GM18519 (cell line): ENCODE measurements at regions not wholly inside any gene's neighbourhood (a gene's known extent, or its start where the extent isn't known, plus 50 kb on each side); places are given as distances from the start of the nearest gene placed in this dataset.
"Not testable (repeated sequence)": the region's sequence is repeated elsewhere in the genome, so short reads cannot be mapped to it uniquely, and the experiment has no call there.

Source experiments
- ATAC-seq: cut with Tn5 transposase; IDR thresholded peaks from one replicate; pipeline ENCODE4 v1.9.1; 2021; ENCODE audit warnings: mild to moderate bottlenecking, moderate library complexity; ENCODE audit not compliant: unreplicated experiment, low FRiP score

DNA sequence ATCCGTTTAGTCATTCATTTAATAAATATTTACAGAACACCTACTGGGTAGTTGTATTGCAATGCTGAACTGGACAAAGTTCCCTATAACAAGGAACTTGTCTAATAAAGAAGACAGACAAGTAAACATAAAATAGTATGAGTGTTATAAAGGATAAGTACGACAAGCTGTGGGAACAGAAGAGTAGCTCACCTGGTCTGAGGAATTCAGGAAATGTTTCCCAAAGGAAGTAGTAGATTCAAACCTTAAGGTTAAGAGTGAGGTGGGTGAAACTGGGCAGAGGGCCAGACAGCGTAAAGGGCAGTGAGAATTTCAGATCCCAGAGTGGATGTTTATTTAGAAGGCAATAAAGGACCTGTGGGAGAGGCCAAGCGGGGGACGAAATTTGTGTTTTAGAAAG is 72.3 kb upstream of the CD2AP start:
- ATAC-seq = no peak

DNA sequence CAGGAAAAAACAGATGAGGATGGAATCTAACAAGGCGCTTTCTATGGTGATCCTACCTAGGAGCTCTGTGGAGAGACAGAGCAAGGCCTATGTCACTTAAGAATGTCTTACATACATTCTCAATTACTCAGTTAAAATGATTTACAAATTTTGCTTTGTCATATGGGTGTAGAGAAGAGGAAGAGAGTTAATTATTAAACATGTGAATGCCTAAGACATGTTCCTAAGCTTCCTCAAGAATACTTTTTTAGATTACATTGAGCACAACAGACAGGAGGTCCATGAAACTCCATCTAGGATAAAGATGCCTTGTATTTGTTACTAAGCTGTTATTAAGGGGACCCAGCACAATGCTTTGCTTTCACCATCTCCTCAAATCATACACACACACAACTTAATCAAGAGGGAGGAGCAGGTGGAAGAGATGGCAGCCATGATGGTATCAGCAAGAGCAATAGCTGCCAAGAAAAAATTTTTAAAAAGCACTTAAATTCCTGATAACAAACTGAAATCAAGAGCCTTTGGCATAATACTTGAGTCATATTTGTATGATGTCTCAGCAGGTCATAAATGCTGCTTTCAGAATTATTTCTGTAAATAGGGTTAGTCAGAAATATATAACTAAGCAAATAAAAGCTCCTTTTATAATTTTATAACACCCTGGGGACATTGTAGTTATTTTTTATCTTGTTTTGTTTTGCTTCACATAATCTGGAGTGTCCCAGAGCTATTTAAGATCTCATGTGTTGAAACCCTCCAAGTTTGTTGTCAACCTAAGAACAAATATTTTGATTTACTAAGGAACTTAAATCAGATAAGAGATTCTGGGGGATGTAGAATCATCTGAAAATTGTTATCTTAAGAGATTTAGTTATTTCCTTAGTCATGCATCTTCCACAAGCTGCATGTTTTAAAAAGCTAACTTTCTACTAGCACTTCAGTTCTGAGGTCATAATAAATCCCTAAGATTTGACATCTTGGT is 70.0 kb upstream of the CD2AP start:
- no peak for ATAC-seq

DNA sequence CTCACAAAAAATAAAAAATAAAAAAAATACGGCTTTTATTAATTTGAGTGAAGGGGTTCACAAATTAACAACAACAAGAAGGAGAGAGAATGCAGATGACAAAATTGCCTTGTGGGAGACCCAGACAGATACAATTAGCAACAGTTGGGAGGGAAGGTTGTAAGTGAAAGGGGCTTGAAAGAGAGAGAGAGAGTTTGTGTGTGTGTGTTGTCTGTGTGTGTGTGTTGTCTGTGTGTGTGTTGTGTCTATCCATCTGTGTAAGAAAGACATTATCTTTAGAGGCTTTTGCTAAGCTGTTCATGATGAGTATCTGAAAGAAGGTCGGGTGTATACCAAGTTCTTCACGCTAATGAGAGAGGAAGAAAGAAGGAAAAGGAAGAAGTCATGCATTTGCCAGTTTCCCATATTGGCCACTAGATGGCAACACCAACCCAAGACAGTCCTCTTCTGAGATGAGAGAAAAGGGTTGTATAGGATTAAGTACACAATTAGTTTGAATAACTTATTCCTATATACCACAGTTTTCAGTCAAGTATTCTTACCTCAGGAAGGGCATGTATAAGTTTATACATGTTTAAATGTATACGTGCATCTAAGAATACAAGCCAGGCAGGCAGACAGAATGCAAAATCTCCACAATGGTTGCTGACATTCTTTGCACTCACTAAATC is 63.7 kb upstream of the CD2AP start:
- peak; percentile 68 for ATAC-seq

DNA sequence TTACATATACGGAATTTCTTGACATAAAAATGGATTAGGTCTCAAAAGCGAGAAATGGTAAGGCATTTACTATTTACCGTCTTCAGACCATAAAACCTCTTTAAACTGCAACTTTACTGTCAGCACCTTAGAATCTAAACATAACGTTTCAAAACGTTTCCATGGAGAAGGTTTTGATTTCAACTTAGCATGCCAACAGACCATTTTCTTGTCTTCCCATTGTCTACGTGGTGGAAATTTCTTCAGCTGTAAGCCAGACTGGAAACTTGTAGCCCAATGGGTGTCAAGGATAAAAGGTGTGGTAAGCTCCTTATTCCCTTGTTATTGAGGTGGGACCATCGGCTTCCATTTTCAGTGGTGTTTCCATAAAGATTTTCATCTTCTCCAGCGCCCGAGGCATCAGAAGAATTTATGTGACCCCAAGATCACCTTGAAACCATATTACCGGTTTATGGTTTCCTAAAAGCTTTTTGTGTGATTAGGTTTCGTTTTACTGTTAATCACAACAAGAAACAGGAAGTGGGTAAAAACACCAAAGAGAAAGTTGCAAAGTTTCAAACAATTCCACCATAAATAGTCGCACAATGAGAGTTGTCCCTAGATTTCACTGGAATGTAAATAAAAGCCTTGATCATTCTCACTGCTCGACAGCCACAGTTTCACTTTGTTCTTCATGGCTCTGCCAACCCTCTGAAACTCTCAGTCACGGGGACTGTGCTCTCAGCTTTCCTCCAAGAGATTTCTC is 63.0 kb upstream of the CD2AP start:
- peak; percentile 57 for ATAC-seq

DNA sequence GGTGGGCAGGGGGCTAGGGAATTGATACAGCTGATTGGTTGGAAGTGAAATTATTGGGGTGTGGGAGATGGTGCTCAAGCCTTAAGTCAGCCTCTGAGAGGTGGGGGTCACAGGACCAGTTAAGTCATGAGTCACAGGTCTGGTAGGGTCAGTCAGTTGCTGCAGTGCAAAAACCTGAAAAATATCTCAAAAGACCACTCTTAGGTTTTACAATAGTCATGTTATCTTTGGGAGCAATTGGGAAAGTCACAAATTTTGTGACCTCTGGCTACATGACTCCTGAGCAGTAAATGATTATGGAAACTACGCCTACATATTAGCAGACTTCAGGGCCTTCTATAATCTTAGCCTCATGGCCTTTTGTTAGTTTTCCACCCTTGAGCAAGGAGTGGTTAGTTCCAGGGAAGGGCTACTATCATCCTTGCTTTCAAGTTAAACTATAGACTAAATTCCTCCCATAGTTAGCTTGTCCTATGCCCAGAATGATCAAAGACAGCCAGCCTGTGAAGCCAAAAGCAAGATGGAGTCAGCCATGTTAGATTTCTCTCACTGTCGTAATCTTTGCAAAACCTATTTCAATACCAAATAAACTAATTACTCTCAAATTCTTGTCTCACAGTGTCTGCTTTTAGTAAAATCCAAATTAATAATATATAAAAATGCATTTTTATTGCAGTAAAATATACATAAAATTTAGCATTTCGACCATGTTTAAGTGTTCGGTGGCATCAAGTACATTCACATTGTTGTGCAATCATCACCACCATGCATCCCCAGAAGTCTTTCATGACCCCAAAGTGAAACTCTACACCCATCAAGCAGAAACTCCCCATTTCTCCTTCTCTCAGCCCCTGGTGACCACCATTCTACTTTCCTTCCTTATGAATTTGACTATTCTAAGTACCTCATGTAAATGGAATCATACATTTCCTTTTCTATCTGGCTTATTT is 60.9 kb upstream of the CD2AP start:
- ATAC-seq = no peak

DNA sequence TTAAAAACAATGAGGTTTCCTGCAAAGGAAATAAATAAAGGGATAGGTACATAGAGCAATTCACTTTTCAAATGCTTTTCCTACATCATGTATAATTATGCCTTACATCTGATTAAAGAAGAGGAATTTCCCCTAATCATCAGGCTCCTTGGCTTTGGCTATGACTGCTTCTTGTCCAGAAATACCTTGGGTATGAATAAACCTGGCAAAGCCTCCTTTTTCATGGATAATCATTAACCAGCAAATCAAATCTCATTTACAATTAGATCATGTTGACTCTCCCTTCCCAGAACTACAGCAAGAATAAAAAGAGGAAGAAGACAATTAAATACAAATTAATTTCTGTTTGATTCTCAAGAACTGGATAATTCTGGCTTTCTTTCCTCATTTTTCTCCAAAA is 58.0 kb upstream of the CD2AP start:
- ATAC-seq = no peak

DNA sequence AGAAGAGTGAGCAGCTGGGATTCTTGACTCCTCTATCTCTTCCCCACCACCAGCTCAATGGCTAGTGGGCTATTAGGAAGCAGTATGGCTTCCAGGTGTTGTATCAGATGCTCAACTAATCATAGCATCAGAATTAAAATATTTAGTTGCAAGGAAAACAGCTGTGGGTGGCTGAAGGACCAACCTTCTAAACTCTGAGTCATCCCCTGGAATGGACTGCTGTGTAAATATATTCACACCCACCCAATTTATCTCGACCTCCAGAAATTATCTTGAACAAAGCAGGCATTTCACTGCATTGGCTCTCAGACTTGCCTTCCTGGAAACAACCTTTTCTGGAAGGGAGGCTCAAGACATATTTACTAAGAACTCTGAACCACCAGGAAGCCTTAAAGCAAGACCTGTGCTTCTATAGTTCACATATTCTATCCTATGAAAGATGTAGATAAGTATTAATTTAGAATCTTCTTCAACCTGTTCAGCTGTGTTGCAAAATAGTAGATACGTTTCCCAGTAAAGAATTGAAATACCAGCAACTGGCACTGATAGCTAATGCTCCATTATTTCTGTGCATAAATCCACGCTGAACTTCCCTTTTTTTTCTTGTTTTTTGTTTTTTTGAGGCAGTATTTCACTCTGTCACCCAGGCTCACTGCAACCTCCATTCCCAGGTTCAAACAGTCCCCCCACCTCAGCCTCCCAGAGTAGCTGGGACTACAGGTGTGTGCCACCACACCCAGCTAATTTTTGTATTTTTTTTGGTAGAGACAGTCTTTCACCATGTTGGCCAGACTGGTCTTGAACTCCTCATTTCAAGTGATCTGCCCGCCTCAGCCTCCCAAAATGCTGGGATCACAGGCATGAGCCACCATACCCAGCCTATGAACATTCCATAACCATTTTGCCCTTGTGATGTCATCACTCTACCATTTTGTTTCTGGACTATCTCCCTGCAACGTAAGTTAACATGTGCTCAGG is 56.9 kb upstream of the CD2AP start:
- ATAC-seq = no peak

DNA sequence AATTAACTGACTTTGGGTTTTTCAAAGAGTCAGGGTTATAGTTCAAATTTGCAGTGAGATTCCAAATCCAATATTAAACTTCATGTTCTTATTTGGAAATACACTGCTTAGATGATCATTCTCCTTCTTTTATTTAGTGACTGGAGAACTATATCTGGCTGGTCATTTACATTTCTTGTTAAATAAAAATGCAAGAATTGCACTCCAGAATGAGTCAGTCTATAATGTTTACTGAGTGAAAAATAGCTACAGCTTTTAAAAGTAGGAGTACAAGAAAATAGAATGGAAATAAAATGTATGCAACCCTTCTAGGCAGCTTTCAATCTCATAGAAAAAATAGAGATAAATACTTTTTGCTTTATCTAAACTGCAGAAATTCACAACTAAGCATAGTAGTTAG is 54.5 kb upstream of the CD2AP start:
- no peak for ATAC-seq

DNA sequence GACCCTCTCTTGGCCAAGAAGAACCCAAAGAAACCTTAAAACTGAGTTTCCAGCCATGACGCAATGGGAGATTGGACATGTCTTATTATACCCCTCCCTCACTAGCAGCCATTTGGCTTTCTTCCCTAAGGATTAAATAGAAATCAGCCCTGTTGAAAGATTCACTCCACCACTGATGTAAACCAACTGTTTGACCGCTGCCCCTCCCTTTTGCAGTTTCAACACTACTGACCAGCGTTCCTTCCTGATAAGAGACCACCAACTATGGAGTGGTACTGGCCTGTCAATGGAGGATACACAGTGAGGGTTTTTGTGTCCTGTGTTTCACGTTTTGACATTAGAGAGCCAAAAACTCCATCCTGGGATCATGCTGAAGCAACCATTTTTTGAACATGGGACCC is 53.2 kb upstream of the CD2AP start:
- no peak for ATAC-seq

DNA sequence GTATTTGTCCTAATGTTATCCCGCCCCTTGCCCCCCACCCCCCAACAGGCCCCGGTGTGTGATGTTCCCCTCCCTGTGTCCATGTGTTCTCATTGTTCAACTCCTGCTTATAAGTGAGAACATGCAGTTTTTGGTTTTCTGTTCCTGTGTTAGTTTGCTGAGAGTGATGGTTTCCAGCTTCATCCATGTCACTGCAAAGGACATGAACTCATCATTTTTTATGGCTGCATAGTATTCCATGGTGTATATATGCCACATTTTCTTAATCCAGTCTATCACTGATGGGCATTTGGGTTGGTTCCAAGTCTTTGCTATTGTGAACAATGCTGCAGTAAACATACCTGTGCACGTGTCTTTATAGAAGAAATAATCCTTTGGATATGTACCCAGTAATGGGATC is 51.9 kb upstream of the CD2AP start:
- ATAC-seq = not testable (repeated sequence)

DNA sequence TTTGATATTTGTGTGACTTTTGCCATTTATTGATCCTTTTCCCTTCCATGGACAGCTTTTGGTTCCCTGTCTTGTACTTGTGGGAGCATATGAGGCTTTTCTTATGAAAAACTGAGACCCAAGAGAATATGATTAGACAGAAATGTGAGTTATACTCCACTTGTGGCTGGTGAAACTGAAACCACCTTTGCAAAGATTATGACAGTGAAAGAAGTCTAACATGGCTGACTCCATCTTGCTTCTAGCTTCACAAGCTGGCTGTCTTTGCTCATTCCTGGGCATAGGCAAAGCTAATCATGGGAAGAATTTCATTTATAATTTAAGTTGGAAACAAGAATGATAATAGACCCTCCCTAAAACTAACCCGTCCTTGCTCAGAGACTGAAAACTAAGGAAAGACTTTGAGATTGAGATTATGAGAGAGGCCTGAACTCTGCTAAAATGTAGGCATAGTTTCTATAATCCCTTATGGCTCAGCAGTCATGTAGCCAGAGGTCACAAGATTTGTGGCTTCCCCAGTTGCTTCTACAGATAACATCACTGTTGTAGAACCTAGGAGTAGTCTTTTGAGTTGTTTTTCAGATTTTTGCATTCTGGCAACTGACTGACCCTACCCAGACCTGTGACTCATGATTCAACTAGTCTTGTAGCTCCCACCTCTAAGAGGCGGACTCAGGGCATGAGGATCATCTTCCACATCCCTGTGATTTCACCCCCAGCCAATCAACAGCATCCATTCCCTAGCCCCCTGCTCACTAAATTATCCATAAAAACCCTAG is 50.9 kb upstream of the CD2AP start:
- ATAC-seq = no peak

DNA sequence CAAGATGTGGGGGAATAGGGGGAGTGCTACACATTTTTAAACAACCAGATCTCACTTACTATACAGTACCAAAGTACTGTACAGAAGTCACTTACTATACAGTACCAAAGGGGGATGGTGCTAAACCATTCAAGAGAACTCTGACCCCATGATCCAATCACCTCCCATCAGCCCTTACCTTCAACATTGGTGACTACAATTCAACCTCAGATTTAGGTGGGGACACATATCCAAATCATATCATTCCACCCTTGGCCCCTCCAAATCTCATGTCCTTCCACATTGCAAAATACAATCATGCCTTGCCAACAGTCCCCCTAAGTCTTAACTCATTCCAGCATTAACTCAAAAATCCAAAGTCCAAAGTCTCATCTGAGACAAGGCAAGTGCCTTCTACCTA is 49.9 kb upstream of the CD2AP start:
- ATAC-seq = no peak
